AG20443 (cell line): ENCODE measurements at regions not wholly inside any gene's neighbourhood (a gene's known extent, or its start where the extent isn't known, plus 50 kb on each side); places are given as distances from the start of the nearest gene placed in this dataset.
A peak's percentile ranks its signal among the peaks of the same experiment; 100 is the strongest.

ENCODE experiments used
- DNase-seq: peaks from one replicate; pipeline ENCODE4 v3.0.0; 2012; ENCODE audit warnings: low spot score, mixed read lengths

- DNase-seq = peak; percentile 59
Measured at GRCh38 chr2:238688193-238689153, 159.4 kb upstream of the TWIST2 start.

DNA sequence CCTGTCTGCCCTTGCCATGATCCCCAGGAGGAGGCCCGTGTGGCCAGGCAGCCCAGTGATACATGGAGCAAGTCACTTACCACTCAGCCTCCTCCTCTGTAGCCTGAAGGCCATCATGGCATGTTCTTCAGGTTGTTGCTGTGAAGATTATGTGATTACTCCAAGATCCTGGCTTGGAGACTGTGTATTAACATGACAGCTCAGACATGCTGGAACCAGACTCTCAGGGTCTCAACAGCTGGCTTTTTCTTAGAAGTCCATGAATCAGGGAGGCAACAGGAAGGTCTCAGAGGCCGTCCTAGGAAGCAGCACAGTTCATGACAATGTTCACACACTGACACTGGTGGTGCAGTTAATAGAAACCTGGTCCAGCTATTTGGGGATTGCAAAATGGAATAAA is 158.6 kb upstream of the TWIST2 start:
- no peak for DNase-seq

GRCh38 chr2:238689871-238690389 is 158.0 kb upstream of the TWIST2 start:
- DNase-seq = no peak

DNA sequence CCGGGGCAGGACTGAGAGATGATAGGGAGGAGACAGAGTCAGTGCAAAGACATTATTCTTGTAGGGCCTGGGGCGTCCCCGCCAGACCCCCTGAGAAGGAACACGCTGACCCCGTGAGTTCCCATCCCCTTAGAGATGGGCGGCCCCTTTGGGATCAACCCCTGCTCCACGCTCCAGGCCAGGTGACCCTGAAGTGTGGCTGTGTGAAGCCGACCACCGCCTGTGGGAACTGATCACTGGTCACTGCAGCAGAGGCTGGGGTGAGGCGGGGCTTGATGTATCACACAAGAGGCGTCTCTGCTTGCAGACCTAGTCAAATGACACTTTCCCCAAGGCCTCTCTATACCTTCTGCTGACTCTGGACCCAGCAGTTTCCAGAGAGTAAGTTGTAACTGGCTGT is 157.4 kb upstream of the TWIST2 start:
- no peak for DNase-seq

- peak; percentile 59 for DNase-seq
Measured at GRCh38 chr2:238691596-238692491, 156.0 kb upstream of the TWIST2 start.

- no peak for DNase-seq
Measured at GRCh38 chr2:238692562-238692961, 155.3 kb upstream of the TWIST2 start.

GRCh38 chr2:238693337-238694093 is 154.4 kb upstream of the TWIST2 start:
- DNase-seq = no peak

- no peak for DNase-seq
Measured at GRCh38 chr2:238694136-238694755, 153.6 kb upstream of the TWIST2 start.

DNA sequence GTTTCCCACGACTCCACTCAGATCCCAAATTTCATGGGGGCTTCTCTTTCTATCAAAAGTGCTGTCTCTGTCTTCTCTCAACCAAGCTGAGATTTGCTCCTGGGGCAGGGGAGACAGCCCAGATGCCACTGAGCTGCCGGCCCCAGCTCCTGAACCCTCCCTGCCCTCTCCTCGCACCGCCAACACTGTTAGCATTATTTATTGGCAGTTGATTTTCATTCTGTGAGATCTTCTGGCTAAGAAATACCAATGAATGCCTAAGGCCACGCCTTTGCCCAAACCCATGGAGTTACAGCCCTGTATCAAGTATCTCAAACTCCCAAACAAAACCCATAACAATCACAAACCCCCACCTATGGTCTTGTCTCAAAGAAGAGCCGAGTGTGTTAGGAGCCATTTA is 153.0 kb upstream of the TWIST2 start:
- no peak for DNase-seq

DNA sequence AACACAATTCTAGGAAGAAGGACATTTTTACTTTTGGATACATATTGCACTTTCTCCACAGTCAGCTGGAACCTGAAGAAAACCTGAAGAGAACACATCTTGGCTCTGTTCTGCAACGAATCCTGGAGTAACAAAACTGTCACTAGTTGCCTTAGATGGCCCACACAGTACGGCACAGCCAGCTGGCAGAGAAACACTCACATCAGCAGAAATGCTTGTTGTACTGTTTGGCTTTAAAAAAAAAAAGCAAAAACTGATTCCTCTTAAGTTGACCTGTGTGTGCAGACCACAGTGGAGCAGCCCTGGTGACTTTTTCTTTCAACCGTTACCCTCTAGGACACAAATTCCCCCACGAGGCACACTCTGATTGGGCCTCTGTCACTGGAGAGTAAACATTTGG is 152.3 kb upstream of the TWIST2 start:
- no peak for DNase-seq

DNA sequence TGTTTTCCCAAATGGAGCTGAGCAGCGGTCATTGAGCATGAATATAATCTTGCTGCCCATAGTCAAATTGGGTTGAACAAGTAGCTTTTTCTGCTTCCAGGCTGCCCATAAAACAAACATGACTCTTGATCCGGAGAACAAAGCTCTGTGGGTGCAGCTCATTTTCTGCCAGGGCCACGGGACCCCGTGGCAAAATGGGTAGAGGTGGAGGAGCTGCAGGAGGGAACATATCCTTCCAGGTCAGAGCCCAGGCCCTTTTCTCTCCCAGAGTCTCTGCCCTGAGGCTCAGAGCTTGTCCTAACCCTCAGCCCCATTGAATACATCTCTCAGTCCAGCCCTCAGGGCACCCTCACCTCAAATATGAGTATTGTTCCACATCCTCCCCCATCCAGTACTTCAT is 151.6 kb upstream of the TWIST2 start:
- no peak for DNase-seq

DNA sequence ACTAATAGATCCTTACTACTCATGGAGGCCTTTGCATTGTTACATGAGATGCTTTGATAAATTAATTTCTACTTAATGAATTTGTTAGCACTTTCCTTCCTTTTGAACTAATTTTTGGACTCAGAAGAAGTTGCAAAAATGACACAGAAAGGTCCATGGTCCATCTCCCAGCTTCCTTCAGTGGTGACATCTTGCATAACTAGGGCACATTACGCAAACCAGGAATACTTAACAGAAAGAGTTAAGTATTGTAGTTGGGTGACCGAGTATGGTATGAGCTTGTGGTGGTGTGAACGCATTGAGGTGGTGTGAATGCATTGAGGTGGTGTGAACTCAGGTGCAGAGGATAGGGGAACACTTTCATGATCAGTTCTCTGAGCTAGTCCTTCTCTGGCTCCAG is 151.1 kb upstream of the TWIST2 start:
- DNase-seq = no peak

DNA sequence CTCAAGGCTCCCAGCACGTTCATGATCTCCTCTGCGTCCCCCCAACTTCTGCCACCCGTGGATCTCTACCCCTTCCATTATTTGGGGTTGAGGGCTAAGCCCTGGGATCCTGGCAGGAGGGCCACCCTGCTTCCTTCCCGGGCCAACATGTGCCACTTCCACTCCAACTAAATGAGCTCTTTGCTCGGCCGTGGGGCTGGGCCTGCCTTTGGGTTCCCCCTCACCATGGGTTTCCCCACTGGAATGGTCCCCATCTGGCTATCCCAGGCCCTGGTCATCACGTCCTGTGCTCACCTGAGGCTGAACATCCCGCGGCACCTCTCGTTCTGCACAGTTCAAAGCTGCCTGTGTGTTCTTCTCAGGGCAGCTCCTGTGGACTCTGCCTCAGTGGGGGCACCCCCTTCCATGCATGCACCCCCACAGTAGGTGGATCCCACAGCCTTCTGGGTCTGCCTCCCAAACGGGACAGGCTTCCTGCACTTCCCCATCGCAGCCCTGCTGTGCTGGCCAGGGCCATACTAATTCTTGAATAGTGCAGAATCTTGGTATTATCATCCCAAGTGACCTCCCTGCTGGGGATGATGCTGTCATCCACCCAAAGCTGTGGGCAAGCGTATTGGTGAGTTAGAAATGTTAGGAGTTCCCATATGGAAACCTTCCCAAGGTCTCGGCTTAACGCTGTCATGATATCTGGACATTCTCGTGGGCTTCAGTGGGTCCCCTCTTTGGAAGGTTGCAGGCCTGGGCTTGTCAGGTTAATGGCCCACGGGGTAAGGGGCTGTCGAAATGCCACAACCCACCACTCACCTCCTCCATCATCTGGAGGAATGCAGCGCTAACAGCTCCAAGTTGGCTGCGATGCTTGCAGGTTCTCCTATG is 150.5 kb upstream of the TWIST2 start:
- DNase-seq = no peak

DNA sequence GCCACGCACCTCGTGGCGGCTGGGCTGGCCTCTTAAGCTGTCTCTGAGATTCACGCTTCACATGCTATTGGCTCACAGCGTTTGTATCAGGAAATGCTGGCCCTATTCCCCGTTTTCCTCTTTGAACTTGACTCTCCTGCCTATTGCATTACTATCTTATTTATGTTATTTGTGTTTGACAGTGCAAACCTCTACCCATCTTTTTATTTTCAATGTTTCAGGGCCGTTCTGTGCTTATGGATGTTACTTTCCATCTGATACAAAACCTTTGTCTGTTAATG is 149.9 kb upstream of the TWIST2 start:
- DNase-seq = no peak

- DNase-seq = no peak
Measured at GRCh38 chr2:238698451-238699306, 149.2 kb upstream of the TWIST2 start.

GRCh38 chr2:238699307-238700116 is 148.4 kb upstream of the TWIST2 start:
- DNase-seq = no peak

GRCh38 chr2:238700117-238700457 is 147.8 kb upstream of the TWIST2 start:
- DNase-seq = peak; percentile 91

DNA sequence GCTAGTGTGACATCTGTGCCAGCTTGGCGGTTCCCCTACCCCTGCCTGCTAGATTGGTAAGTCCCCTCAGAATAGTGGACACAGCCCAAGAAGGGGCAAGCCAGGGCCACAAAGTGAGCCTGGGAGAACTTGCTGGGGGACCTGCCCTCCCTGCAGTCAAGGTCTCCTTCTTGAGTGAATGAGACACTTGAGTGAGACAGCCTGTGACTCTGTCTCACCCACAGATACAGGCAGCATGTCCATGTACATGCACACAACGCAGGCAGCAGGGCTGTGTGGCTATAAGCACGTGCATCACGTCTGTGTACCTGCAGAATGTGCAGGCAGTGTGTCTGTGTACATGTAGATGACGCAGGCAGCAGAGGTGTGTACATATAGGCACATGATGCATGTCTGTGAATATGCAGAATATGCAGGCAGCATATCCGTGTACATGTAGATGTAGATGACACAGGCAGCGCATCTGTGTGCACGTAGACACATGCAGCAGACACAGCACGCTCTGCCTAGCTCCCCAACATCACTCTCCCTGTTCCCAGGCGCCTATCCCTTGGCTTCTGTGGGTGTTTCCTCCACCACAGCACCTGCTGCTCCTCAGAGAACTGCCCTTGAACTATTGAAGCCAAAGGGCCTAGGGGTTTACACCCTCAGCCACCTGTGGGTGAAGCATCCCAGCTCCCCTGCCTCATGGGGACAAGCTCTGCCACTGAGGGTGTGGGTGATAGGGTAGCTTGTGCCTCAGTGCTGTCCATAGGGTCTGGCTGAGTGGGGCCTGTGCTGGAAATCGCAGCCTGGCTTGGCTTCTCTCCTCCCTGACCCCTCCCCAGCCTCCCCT is 147.2 kb upstream of the TWIST2 start:
- DNase-seq = no peak
